ENCODE measurements at regions not wholly inside any gene's neighbourhood (a gene's known extent, or its start where the extent isn't known, plus 50 kb on each side); places are given as distances from the start of the nearest gene placed in this dataset.

DNA sequence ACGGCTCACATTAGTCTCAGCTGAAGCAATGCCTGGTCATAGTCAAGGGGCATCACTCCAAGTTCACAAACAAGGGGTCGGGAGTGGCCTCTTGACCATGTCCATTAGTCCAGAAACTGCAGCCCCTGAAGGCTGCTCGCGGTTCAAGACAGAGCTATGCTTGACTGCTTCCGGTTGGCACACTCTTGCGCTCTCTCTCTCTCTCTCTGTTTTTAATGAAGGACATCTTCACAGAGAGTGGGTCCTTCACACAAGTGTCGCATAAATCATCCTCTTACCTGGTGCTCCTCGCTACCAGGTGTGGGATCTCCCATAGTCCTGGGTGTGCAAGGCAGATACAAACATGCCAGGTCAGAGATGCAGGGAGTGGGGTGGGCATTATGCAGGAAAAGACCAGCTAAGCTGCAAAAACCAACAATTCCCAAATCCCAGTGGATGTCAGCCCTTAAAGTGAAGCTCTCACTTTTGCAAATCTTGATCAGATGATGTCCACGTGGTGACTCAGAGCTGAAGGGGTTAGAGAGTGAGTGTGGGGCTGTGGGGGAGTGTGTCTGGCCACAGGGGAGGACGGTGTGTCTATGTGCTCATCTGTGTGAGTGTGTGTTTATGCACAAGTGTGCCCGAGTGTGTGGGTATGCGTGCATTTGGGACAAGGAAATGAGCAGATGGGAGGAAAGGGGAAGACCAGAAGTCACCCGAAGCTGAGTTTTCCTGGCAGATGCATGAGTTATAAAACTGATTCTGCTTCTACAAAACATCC lies 83.7 kb upstream of the PPP2R2D start:
- H3K4me3 ChIP-seq (ENCODE audit: low read depth in 1 of 5, low read length in 5 of 5), result no peak overlapping the region
- H3K27me3 ChIP-seq (ENCODE audit: control insufficient read depth in 5 of 5, insufficient read depth in 4 of 5, low read length in 5 of 5), result peaks cover 0 to 28% (median 22%) of the 10 kb centered on the region in 5 donors
- no peak overlapping the region for H3K9ac ChIP-seq (ENCODE audit: low read length in 5 of 5)
- no peak overlapping the region for H3K27ac ChIP-seq (ENCODE audit: low read depth, low read length)
- H3K36me3 ChIP-seq (ENCODE audit: control insufficient read depth in 5 of 5, insufficient read depth in 5 of 5, low read length in 5 of 5), result no peaks in the 10 kb centered on the region
- H3K9me3 ChIP-seq (ENCODE audit: control insufficient read depth in 5 of 5, low read length in 5 of 5), result peaks cover 0 to 2% (median under 1%) of the 10 kb centered on the region in 5 donors
- H3K4me1 ChIP-seq (ENCODE audit: control insufficient read depth in 5 of 5, insufficient read depth in 5 of 5, low read length in 5 of 5), result peaks cover 0 to 8% (median 4%) of the 10 kb centered on the region in 5 donors

DNA sequence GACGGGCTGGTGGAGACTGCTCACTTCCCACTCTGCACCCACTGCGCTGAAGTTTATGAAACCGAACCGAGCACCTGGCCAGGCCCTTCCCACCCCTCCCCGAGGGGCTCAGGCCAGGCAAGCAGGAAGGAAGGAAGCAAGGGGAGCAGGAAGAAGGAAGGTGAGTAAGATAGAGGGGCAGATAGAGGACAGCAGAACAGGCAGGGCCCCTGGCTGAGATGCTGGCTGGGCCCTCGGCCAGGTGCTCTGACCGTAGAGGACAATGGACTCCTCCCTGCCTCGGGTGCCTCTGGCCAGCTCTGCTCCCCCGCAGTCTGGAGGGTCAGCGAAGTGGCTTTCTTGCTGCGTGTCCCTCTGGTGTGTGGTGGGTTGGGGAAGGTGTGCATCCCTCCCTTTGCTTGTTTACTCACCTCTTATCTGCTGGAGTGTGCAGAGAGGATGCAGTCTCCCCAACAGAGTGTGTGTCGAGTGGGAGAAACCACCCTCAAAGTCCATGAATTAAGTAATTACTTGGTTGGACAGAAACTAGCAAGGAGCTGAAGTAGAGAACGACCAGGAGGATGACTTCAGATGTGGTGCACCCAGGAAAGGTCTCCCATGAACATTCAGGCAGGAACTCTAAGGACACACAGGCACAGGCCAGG lies 82.8 kb upstream of the PPP2R2D start:
- peaks cover 0 to 8% (median 4%) of the 10 kb centered on the region in 5 donors for H3K4me1 ChIP-seq (ENCODE audit: control insufficient read depth in 5 of 5, insufficient read depth in 5 of 5, low read length in 5 of 5)
- no peaks in the 10 kb centered on the region for H3K36me3 ChIP-seq (ENCODE audit: control insufficient read depth in 5 of 5, insufficient read depth in 5 of 5, low read length in 5 of 5)
- no peak overlapping the region for H3K9ac ChIP-seq (ENCODE audit: low read length in 5 of 5)

DNA sequence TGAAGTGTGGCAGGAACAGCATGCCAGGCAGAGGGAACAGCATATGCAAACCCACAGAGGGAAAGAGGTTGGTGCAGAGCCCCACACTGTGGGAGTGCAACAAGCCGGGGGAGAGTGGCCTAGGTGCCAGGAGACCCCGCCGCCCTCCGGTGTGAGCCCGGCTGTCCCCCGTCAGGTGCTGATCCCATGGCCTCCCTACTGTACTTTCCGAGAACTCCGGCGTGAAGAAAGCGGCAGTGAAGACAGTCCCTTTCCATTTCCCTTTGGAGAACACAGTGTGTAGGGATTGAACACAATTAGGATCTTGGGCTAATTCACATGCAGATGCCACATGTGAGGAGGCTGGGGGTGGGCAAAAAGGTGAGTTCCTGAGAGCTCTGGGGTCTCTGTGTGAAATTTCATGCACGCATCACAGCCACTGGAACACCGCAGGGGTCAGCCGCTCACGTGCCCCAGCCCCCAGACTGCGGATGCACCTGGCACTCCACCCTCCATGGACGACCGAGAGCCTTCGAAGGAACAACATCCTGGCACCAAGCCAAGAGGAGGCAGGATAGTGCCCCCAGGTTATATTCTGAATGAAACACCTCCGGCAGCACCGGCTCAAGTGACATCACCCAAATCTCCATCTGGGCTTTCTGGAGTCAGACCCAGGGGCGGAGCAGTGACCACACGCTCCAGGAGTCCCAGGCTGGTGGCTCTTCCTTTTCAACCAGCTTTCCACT lies 82.1 kb upstream of the PPP2R2D start:
- Histone ChIP-seq H3K36me3 (ENCODE audit: control insufficient read depth in 5 of 5, insufficient read depth in 5 of 5, low read length in 5 of 5) (no peaks in the 10 kb centered on the region), H3K9ac (ENCODE audit: low read length in 5 of 5) (no peak overlapping the region), H3K4me3 (ENCODE audit: low read depth in 1 of 5, low read length in 5 of 5) (no peak overlapping the region), H3K4me1 (ENCODE audit: control insufficient read depth in 5 of 5, insufficient read depth in 5 of 5, low read length in 5 of 5) (peaks cover 0 to 8% (median 4%) of the 10 kb centered on the region in 5 donors), H3K9me3 (ENCODE audit: control insufficient read depth in 5 of 5, low read length in 5 of 5) (peaks cover 0 to 2% (median 0%) of the 10 kb centered on the region in 5 donors), H3K27ac (ENCODE audit: low read depth, low read length) (no peak overlapping the region), H3K27me3 (ENCODE audit: control insufficient read depth in 5 of 5, insufficient read depth in 4 of 5, low read length in 5 of 5) (peaks cover 0 to 28% (median 20%) of the 10 kb centered on the region in 5 donors)

More for the DNA sequence above, 82.8 kb upstream of the PPP2R2D start:
- peaks cover 0 to 2% (median 0%) of the 10 kb centered on the region in 5 donors for H3K9me3 ChIP-seq (ENCODE audit: control insufficient read depth in 5 of 5, low read length in 5 of 5)
- no peak overlapping the region for H3K4me3 ChIP-seq (ENCODE audit: low read depth in 1 of 5, low read length in 5 of 5)
- H3K27me3 ChIP-seq (ENCODE audit: control insufficient read depth in 5 of 5, insufficient read depth in 4 of 5, low read length in 5 of 5), result peaks cover 0 to 28% (median 20%) of the 10 kb centered on the region in 5 donors
- no peak overlapping the region for H3K27ac ChIP-seq (ENCODE audit: low read depth, low read length)

DNA sequence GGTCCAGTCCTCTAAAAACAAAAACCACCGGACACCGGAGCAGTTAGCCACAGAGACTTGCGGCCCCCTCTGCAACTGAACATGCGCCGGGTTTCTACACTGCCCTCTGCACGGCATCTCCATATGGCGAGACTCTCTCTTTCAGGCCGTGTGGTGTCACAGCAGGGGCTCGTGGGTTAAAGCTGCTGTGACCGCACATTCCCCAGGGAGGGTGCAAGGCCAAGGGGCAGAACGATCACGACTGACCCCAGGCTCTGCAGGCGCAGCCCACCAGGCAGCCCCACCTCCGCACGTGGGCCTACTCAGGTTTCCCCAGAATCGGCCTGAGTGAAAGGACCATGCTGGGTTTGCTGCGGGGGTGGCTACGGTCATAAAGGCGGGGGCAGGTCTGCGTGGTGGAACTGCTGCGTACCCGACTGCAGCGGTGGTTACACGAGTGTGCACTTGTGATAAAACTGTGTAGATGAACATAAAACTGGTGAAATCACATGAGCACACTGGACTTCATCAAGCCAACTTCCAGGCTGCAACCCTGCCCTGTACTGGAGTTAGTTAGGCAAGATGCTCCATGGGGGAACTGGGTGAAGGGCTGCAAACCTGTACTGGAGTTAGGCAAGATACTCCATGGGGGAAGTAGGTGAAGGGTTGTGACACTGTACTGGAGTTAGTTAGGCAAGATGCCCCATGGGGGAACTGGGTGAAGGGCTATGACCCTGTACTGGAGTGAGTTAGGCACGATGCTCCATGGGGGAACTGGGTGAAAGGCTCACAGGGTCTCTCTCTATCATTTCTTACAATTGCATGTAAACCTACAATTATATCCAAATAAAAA lies 81.4 kb upstream of the PPP2R2D start:
- Histone ChIP-seq H3K9ac (ENCODE audit: low read length in 5 of 5) (no peak overlapping the region), H3K27ac (ENCODE audit: low read depth, low read length) (no peak overlapping the region), H3K36me3 (ENCODE audit: control insufficient read depth in 5 of 5, insufficient read depth in 5 of 5, low read length in 5 of 5) (no peaks in the 10 kb centered on the region), H3K4me1 (ENCODE audit: control insufficient read depth in 5 of 5, insufficient read depth in 5 of 5, low read length in 5 of 5) (peaks cover 0 to 8% (median 4%) of the 10 kb centered on the region in 5 donors), H3K4me3 (ENCODE audit: low read depth in 1 of 5, low read length in 5 of 5) (peak overlapping the region in 1 of 5 donors; percentile 32), H3K9me3 (ENCODE audit: control insufficient read depth in 5 of 5, low read length in 5 of 5) (peaks cover 0 to 2% (median 0%) of the 10 kb centered on the region in 5 donors), H3K27me3 (ENCODE audit: control insufficient read depth in 5 of 5, insufficient read depth in 4 of 5, low read length in 5 of 5) (peaks cover 1 to 29% (median 23%) of the 10 kb centered on the region in 5 donors)

DNA sequence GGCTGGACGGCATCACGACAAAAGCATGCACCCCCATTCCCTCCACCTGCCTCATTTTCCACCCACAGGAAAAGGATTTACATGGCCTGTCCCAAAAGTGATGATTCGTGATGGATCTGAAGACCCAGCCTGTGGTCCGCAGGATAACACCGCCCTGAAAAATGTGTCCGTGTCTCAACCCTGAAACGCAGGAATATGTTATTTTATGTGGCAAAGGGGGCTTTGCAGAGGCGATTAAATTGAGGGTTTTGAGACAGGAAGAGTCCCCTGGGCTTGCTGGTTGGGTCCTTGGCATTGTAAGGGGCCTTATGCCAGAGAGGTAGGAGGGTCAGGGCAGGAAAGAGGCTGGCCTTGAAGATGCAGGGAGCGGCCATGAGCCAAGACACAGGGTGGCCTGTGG lies 80.2 kb upstream of the PPP2R2D start:
- Histone ChIP-seq H3K4me1 (ENCODE audit: control insufficient read depth in 5 of 5, insufficient read depth in 5 of 5, low read length in 5 of 5) (peaks cover 0 to 8% (median 4%) of the 10 kb centered on the region in 5 donors), H3K4me3 (ENCODE audit: low read depth in 1 of 5, low read length in 5 of 5) (no peak overlapping the region), H3K9ac (ENCODE audit: low read length in 5 of 5) (no peak overlapping the region), H3K27me3 (ENCODE audit: control insufficient read depth in 5 of 5, insufficient read depth in 4 of 5, low read length in 5 of 5) (peaks cover 9 to 29% (median 27%) of the 10 kb centered on the region in 5 donors), H3K36me3 (ENCODE audit: control insufficient read depth in 5 of 5, insufficient read depth in 5 of 5, low read length in 5 of 5) (no peaks in the 10 kb centered on the region), H3K9me3 (ENCODE audit: control insufficient read depth in 5 of 5, low read length in 5 of 5) (peaks cover 0 to 2% (median 0%) of the 10 kb centered on the region in 5 donors), H3K27ac (ENCODE audit: low read depth, low read length) (no peak overlapping the region)

DNA sequence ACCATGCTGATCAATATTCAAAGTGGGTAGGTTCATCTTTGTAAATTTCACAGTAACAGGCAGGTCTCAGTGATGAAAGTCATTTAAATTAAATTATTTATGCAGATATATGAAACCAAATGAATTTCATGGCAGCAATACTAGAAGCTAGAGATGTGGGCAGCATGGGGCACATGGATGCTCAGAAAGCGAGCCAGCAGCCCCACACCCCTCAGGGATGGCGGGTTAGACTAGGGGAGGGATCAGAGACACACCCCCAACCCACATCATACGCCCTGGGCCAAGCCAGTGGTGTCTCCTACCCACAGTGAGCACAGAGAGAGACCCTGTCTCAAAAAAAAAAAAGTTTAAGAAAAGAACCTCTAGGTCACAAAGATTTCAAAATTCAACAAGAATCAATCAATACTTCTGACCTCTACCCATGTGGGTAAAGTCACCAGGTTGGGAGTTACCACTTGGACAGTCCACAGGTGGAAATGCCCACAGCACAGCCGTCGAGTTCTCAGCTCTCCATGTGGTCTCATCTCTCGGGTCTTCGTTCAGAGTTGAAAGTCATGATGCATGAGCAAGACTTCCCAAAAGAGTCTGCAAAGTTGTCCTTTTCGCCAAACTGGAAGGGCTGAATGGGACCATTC lies 79.3 kb upstream of the PPP2R2D start:
- Histone ChIP-seq H3K4me1 (ENCODE audit: control insufficient read depth in 5 of 5, insufficient read depth in 5 of 5, low read length in 5 of 5) (peaks cover 0 to 8% (median 4%) of the 10 kb centered on the region in 5 donors), H3K36me3 (ENCODE audit: control insufficient read depth in 5 of 5, insufficient read depth in 5 of 5, low read length in 5 of 5) (no peaks in the 10 kb centered on the region)

DNA sequence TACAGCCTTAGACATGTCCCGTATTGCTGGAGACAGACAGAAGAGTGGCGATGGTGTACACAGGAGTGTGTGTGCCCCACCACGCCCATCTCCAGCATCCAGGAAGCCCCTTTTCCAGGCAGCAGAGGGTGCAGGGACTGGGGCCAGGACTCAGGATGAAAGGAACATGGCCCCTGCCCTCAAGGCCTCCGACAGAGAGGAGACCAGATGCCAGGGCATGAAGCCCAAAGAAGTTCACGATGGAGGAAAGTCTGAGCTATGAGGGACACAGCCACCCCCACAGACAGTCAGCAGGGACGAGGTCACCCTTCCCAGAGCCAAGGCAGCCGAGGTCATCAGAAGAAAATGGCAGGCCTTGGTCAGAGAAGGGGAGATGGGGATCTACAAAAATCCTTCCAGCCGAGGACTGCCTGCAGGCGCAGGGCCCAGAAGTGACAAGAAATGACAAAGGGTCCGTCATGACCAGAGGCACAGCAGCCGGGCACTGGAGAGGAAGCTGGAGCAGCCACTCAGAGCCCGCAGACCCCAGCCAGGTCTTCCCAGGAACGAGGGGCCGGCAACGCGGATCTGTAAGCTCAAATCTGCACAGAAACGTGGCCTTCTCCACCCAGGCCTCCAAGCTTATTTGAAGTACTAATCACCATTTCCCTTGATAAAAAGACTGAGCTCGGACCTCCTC lies 78.7 kb upstream of the PPP2R2D start:
- Histone ChIP-seq H3K27me3 (ENCODE audit: control insufficient read depth in 5 of 5, insufficient read depth in 4 of 5, low read length in 5 of 5) (peaks cover 9 to 26% (median 15%) of the 10 kb centered on the region in 5 donors), H3K27ac (ENCODE audit: low read depth, low read length) (no peak overlapping the region), H3K4me3 (ENCODE audit: low read depth in 1 of 5, low read length in 5 of 5) (no peak overlapping the region), H3K36me3 (ENCODE audit: control insufficient read depth in 5 of 5, insufficient read depth in 5 of 5, low read length in 5 of 5) (no peaks in the 10 kb centered on the region), H3K9me3 (ENCODE audit: control insufficient read depth in 5 of 5, low read length in 5 of 5) (peaks cover 0 to 2% (median 0%) of the 10 kb centered on the region in 5 donors), H3K4me1 (ENCODE audit: control insufficient read depth in 5 of 5, insufficient read depth in 5 of 5, low read length in 5 of 5) (peaks cover 0 to 8% (median 4%) of the 10 kb centered on the region in 5 donors), H3K9ac (ENCODE audit: low read length in 5 of 5) (no peak overlapping the region)

More for the DNA sequence above, 79.3 kb upstream of the PPP2R2D start:
- Histone ChIP-seq H3K9me3 (ENCODE audit: control insufficient read depth in 5 of 5, low read length in 5 of 5) (peaks cover 0 to 2% (median 0%) of the 10 kb centered on the region in 5 donors), H3K27ac (ENCODE audit: low read depth, low read length) (no peak overlapping the region), H3K27me3 (ENCODE audit: control insufficient read depth in 5 of 5, insufficient read depth in 4 of 5, low read length in 5 of 5) (peaks cover 9 to 26% (median 20%) of the 10 kb centered on the region in 5 donors), H3K9ac (ENCODE audit: low read length in 5 of 5) (no peak overlapping the region), H3K4me3 (ENCODE audit: low read depth in 1 of 5, low read length in 5 of 5) (no peak overlapping the region)

DNA sequence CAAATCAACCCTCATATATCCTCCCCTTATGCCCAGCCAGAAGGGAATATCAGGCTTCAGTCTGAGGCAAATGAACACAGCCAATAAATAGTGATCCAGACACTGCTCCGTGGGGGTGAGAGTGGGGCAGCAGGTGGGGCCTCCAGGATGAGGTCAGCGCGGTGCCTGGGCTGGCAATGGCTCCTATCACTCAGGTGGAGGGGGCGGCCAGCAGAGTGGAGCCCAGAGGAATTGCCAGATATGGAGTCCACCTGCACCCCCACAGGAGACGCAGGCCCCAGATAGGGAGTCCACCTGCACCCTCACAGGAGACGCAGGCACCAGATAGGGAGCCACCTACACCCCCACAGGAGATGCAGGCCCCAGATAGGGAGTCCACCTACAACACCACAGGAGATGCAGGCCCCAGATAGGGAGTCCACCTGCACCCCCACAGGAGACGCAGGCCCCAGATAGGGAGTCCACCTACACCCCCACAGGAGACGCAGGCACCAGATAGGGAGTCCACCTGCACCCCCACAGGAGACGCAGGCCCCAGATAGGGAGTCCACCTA lies 78.0 kb upstream of the PPP2R2D start:
- no peak overlapping the region for H3K9ac ChIP-seq (ENCODE audit: low read length in 5 of 5)
- H3K9me3 ChIP-seq (ENCODE audit: control insufficient read depth in 5 of 5, low read length in 5 of 5), result peaks cover 0 to 4% (median 0%) of the 10 kb centered on the region in 5 donors
- no peaks in the 10 kb centered on the region for H3K36me3 ChIP-seq (ENCODE audit: control insufficient read depth in 5 of 5, insufficient read depth in 5 of 5, low read length in 5 of 5)
- H3K27ac ChIP-seq (ENCODE audit: low read depth, low read length), result no peak overlapping the region
- H3K4me3 ChIP-seq (ENCODE audit: low read depth in 1 of 5, low read length in 5 of 5), result no peak overlapping the region
- H3K4me1 ChIP-seq (ENCODE audit: control insufficient read depth in 5 of 5, insufficient read depth in 5 of 5, low read length in 5 of 5), result peaks cover 0 to 8% (median 4%) of the 10 kb centered on the region in 5 donors
- H3K27me3 ChIP-seq (ENCODE audit: control insufficient read depth in 5 of 5, insufficient read depth in 4 of 5, low read length in 5 of 5), result peaks cover 9 to 26% (median 13%) of the 10 kb centered on the region in 5 donors
